ENCODE measurements at regions not wholly inside any gene's neighbourhood (a gene's known extent, or its start where the extent isn't known, plus 50 kb on each side); places are given as distances from the start of the nearest gene placed in this dataset.
A peak's percentile ranks its signal among the peaks of the same experiment; 100 is the strongest.

DNA sequence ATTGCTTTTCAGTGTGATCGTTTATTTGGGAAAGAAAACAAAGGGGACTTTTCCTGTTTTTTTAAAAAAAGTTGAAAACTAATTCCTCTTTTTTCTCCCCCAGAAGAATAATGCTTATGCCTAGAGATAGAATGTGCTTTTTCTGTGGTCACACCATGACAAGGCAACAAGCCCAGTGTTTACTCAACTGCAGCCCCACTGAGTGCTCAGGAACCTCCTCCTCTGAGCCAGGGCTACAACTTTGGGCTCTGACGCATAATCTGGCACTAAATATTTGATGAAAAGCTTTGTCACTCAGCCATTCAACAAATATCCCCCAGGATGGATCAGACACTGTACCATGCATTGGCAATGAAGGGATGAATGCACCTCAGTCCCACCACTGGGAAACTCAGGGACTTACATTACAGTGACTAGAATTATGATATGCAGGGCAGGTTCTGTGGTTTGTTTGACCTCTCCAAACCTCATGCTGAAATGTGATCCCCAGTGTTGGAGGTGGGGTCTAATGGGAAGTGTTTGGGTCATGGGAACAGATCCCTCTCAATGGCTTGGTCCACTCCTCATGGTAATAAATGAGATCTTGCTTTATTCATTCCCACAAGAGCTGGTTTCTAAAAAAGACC is 155.9 kb downstream of the CCDC34 start:
- Histone ChIP-seq H3K9me3 (ENCODE audit: control insufficient read depth, insufficient read depth, low read depth, low read length) (no peaks in the 10 kb centered on the region), H3K36me3 (ENCODE audit: control insufficient read depth in 2 of 2, insufficient read depth in 1 of 2, low read length in 2 of 2) (peaks cover 0 to 22% of the 10 kb centered on the region in 2 experiments; a peak in 1 of 3 replicates), H3K4me3 (ENCODE audit: low read depth, low read length) (no peak overlapping the region), H3K4me1 (ENCODE audit: control insufficient read depth, insufficient read depth, low read length) (peaks cover 13% of the 10 kb centered on the region; the same call in 1 of the 2 replicates), H3K27ac (ENCODE audit: extremely low read depth, low read depth, low read length) (no peak overlapping the region)
- ChIA-PET CTCF (interaction anchor here (0.7 to 3.5 kb wide), 5 partner anchors 10 to 278 kb away, joined by 3 to 17 read pairs (median 4); no protein-coding TSS in a partner anchor), POLR2A (no interaction called here)
- TF ChIP-seq GLIS2 (tag by site-specific recombination; IDR thresholded peaks at IDR 0.05) (no peak), ZNF777 (tag by site-specific recombination; IDR thresholded peaks at IDR 0.05; ENCODE audit: borderline replicate concordance) (no peak)
- TF ChIP-seq, protein P1, sequence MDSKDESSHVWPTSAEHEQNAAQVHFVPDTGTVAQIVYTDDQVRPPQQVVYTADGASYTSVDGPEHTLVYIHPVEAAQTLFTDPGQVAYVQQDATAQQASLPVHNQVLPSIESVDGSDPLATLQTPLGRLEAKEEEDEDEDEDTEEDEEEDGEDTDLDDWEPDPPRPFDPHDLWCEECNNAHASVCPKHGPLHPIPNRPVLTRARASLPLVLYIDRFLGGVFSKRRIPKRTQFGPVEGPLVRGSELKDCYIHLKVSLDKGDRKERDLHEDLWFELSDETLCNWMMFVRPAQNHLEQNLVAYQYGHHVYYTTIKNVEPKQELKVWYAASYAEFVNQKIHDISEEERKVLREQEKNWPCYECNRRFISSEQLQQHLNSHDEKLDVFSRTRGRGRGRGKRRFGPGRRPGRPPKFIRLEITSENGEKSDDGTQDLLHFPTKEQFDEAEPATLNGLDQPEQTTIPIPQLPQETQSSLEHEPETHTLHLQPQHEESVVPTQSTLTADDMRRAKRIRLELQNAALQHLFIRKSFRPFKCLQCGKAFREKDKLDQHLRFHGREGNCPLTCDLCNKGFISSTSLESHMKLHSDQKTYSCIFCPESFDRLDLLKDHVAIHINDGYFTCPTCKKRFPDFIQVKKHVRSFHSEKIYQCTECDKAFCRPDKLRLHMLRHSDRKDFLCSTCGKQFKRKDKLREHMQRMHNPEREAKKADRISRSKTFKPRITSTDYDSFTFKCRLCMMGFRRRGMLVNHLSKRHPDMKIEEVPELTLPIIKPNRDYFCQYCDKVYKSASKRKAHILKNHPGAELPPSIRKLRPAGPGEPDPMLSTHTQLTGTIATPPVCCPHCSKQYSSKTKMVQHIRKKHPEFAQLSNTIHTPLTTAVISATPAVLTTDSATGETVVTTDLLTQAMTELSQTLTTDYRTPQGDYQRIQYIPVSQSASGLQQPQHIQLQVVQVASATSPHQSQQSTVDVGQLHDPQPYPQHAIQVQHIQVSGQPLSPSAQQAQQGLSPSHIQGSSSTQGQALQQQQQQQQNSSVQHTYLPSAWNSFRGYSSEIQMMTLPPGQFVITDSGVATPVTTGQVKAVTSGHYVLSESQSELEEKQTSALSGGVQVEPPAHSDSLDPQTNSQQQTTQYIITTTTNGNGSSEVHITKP (tag by site-specific recombination; IDR thresholded peaks at IDR 0.05): 0 out of 2 replicates have a peak, but pooled peaks have one; percentile 19

DNA sequence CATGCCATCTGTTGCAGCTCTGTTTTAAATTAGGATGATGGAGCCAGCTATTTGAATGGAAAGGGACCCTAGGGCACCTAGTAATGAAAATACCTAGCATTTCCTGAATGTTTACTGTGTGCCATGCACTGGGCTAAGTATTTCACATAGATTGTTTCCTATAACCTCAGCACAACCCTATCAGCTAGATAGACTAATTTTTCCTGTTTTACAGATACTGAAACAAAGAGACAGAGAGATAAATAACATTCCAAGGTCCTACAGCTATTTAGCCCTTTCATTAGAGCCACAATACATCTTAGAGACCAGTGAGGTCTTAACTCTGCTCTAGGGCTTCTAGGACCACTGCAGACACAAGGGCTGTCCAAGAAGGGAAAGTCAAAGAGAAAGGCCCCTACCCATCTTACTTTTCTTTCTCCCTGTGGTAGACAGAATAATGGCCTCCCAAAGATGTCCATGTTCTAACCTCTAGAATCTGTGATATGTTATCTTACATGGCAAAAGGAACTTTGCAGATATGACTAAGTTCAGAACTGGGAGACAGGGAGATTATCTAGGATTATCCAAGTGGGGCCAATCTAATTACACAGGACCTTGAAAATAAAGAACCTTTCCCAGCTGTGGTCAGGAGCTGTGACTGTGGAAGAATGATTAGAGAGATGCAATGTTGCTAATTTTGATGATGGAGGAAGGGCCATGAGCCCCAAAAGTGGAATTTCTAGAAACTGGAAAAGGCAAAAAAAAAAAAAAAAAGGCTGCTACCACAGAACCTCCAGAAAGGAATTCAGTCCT is 157.0 kb downstream of the CCDC34 start:
- no peak for TF ChIP-seq ZNF510 (tag by site-specific recombination; IDR thresholded peaks at IDR 0.05; ENCODE audit: insufficient replicate concordance)
- no peak for TF ChIP-seq ZNF600 (tag by site-specific recombination; IDR thresholded peaks at IDR 0.05)
- TF ChIP-seq, protein P2, sequence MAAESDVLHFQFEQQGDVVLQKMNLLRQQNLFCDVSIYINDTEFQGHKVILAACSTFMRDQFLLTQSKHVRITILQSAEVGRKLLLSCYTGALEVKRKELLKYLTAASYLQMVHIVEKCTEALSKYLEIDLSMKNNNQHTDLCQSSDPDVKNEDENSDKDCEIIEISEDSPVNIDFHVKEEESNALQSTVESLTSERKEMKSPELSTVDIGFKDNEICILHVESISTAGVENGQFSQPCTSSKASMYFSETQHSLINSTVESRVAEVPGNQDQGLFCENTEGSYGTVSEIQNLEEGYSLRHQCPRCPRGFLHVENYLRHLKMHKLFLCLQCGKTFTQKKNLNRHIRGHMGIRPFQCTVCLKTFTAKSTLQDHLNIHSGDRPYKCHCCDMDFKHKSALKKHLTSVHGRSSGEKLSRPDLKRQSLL (tag by site-specific recombination; IDR thresholded peaks at IDR 0.05): peak; percentile 43; the same call in 1 of the 2 replicates
- TF ChIP-seq, protein P3, sequence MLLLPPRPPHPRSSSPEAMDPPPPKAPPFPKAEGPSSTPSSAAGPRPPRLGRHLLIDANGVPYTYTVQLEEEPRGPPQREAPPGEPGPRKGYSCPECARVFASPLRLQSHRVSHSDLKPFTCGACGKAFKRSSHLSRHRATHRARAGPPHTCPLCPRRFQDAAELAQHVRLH (tag by site-specific recombination; IDR thresholded peaks at IDR 0.05): no peak
- TF ChIP-seq WT1 (tag by site-specific recombination; IDR thresholded peaks at IDR 0.05): no peak
- TF ChIP-seq GLIS1 (tag by site-specific recombination; IDR thresholded peaks at IDR 0.05): 0 out of 2 replicates have a peak, but pooled peaks have one; percentile 21
- no peak overlapping the region for H3K27ac ChIP-seq (ENCODE audit: extremely low read depth, low read depth, low read length)
- H3K4me1 ChIP-seq (ENCODE audit: control insufficient read depth, insufficient read depth, low read length): peaks cover 14% of the 10 kb centered on the region; the same call in 1 of the 2 replicates
- ChIA-PET POLR2A (no interaction called here), CTCF (interaction anchor here (0.6 to 1.2 kb wide), 5 partner anchors 8 to 292 kb away, joined by 3 to 4 read pairs (median 4); no protein-coding TSS in a partner anchor)
- H3K4me3 ChIP-seq (ENCODE audit: low read depth, low read length): no peak overlapping the region
- H3K9me3 ChIP-seq (ENCODE audit: control insufficient read depth, insufficient read depth, low read depth, low read length): no peaks in the 10 kb centered on the region
- H3K36me3 ChIP-seq (ENCODE audit: control insufficient read depth in 2 of 2, insufficient read depth in 1 of 2, low read length in 2 of 2): peaks cover 0 to 10% of the 10 kb centered on the region in 2 experiments; a peak in 1 of 3 replicates

DNA sequence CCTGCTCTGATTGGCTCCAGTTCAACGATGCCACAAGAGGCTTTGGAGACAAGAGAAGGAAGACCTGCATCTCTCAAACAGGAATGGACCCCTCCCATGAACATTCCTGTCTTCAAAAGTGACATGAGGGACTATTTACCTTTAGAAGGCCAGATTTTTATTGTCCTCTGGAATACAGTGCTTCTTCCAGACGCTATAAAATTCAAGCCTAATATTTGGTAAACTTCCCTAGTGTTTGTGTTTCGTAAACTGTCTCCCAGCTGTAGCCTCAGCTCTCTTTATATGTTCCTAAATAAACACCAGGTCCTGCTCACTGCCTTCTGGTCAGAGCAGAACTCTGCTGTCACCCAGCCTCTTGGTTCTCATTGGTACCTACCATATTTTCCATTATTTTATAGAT is 157.8 kb downstream of the CCDC34 start:
- Histone ChIP-seq H3K27ac (ENCODE audit: extremely low read depth, low read depth, low read length) (no peak overlapping the region), H3K4me1 (ENCODE audit: control insufficient read depth, insufficient read depth, low read length) (peaks cover 14% of the 10 kb centered on the region), H3K36me3 (ENCODE audit: control insufficient read depth in 2 of 2, insufficient read depth in 1 of 2, low read length in 2 of 2) (peaks cover 0 to 6% of the 10 kb centered on the region in 2 experiments; a peak in 1 of 3 replicates), H3K4me3 (ENCODE audit: low read depth, low read length) (no peak overlapping the region), H3K9me3 (ENCODE audit: control insufficient read depth, insufficient read depth, low read depth, low read length) (no peaks in the 10 kb centered on the region)
- ChIA-PET POLR2A (no interaction called here), CTCF (interaction anchor here (1.0 to 1.2 kb wide), 3 partner anchors 8 to 293 kb away, joined by 4 read pairs; no protein-coding TSS in a partner anchor)
- no peak for TF ChIP-seq ZNF274 (IDR thresholded peaks at IDR 0.05; ENCODE audit: low read length)
- TF ChIP-seq ZNF274 (tag by site-specific recombination; IDR thresholded peaks at IDR 0.05; ENCODE audit: borderline replicate concordance): no peak
- TF ChIP-seq, protein P1 (tag by site-specific recombination; IDR thresholded peaks at IDR 0.05): no peak
- no peak for TF ChIP-seq ZFP3 (tag by site-specific recombination; IDR thresholded peaks at IDR 0.05; ENCODE audit: low read depth)
- no peak for TF ChIP-seq ZNF350 (tag by site-specific recombination; IDR thresholded peaks at IDR 0.05)
